ENCODE measurements at regions not wholly inside any gene's neighbourhood (a gene's known extent, or its start where the extent isn't known, plus 50 kb on each side); places are given as distances from the start of the nearest gene placed in this dataset.

GRCh38 chr12:13277293-13277692 lies 80.8 kb downstream of the EMP1 start:
- Histone ChIP-seq H3K4me3 (no peak overlapping the region), H3K9me3 (replicated peaks in 1 of 3) (no peaks in the 10 kb centered on the region), H3K4me1 (replicated peaks in 1 of 2) (peaks cover 0 to 9% of the 10 kb centered on the region in 2 donors), H3K27ac (no peak overlapping the region), H3K36me3 (replicated peaks in 1 of 2) (no peaks in the 10 kb centered on the region), H3K27me3 (peaks cover 8% of the 10 kb centered on the region)
- TF ChIP-seq CTCF (IDR thresholded peaks at IDR 0.05), result no peak
- no peak for TF ChIP-seq POLR2A (IDR thresholded peaks at IDR 0.05)
- intact Hi-C loops (cut with DNase I), result loop anchor here (5.0 to 10.0 kb wide), 4 partner anchors 255 to 385 kb away; no protein-coding TSS in a partner anchor
- DNase-seq, result no peak
- WGBS, 4 donors, result 80 to 94% (median 87%) methylated on average over 4 of the region's 4 CpGs

GRCh38 chr12:13275241-13276085 lies 78.9 kb downstream of the EMP1 start:
- no peak for TF ChIP-seq CTCF (IDR thresholded peaks at IDR 0.05)
- TF ChIP-seq POLR2A (IDR thresholded peaks at IDR 0.05), result no peak
- Histone ChIP-seq H3K4me1 (replicated peaks in 1 of 2) (peaks cover 0 to 9% of the 10 kb centered on the region in 2 donors), H3K27me3 (peaks cover 8% of the 10 kb centered on the region), H3K27ac (no peak overlapping the region), H3K36me3 (replicated peaks in 1 of 2) (no peaks in the 10 kb centered on the region), H3K4me3 (no peak overlapping the region), H3K9me3 (replicated peaks in 1 of 3) (no peaks in the 10 kb centered on the region)
- no peak for DNase-seq
- WGBS, 4 donors, result 49 to 55% (median 51%) methylated on average over 10 of the region's 10 CpGs
- intact Hi-C loops (cut with DNase I), result loop anchor here (5.0 to 10.0 kb wide), 4 partner anchors 257 to 387 kb away; no protein-coding TSS in a partner anchor

DNA sequence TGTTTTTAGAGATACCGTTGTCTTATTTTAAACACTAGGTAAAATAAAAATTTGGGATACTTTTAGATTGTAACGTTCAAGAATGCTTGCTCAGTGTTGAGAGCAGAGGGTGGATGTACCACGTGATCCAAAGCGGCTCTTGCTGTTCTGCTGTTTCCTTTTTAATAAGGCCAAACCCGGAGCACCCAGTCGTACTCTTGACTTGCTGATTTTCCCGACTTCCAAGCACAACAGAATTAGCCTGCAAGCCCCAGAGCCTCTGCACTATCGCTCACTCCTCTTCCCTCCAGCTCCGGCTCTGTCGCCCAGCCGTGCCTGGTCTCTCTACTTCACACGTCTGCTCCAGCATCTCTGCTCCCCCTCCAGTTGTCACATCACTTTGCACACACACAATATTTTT lies 77.3 kb downstream of the EMP1 start:
- 61 to 70% (median 65%) methylated on average over 12 of the region's 12 CpGs for WGBS, 4 donors
- Histone ChIP-seq H3K27ac (no peak overlapping the region), H3K9me3 (replicated peaks in 1 of 3) (no peaks in the 10 kb centered on the region), H3K27me3 (peaks cover 8% of the 10 kb centered on the region), H3K4me1 (replicated peaks in 1 of 2) (peaks cover 0 to 9% of the 10 kb centered on the region in 2 donors), H3K4me3 (no peak overlapping the region), H3K36me3 (replicated peaks in 1 of 2) (no peaks in the 10 kb centered on the region)
- intact Hi-C loops (cut with DNase I), result loop anchor here in 1 of 2 donors (10.0 kb wide), 2 partner anchors 261 to 381 kb away; no protein-coding TSS in a partner anchor
- TF ChIP-seq CTCF (IDR thresholded peaks at IDR 0.05) (no peak), POLR2A (IDR thresholded peaks at IDR 0.05) (no peak)
- no peak for DNase-seq

DNA sequence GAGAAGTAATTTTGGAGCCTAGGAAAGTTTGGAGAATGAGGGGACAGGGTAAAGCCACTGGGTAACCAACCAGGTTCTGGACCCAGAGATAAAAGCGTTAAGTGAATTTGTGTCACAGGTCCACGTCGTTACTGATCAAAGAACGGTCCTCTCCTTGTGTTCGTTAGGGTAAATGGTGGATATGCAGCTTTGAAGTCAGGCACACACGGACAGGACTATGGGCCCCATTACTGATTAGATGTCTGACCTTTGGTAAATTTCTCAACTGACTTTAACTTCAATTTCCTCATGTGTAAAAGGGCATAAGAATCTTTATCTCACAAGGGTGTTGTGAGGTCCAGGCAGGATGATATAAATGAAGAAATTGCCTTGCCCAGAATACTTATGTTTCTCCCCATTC lies 76.6 kb downstream of the EMP1 start:
- TF ChIP-seq CTCF (IDR thresholded peaks at IDR 0.05) (no peak), POLR2A (IDR thresholded peaks at IDR 0.05) (no peak)
- Histone ChIP-seq H3K4me1 (replicated peaks in 1 of 2) (peaks cover 0 to 5% of the 10 kb centered on the region in 2 donors), H3K9me3 (replicated peaks in 1 of 3) (no peaks in the 10 kb centered on the region), H3K27me3 (peaks cover 8% of the 10 kb centered on the region), H3K27ac (no peak overlapping the region), H3K4me3 (no peak overlapping the region), H3K36me3 (replicated peaks in 1 of 2) (no peaks in the 10 kb centered on the region)
- WGBS, 4 donors, result 65 to 77% (median 76%) methylated on average over 6 of the region's 6 CpGs
- DNase-seq, result no peak
- intact Hi-C loops (cut with DNase I), result loop anchor here in 1 of 2 donors (10.0 kb wide), 2 partner anchors 262 to 382 kb away; no protein-coding TSS in a partner anchor
